Esophagus muscularis mucosa (tissue), 4 donors: ENCODE measurements at regions not wholly inside any gene's neighbourhood (a gene's known extent, or its start where the extent isn't known, plus 50 kb on each side); places are given as distances from the start of the nearest gene placed in this dataset.

Source experiments
- DNase-seq: peaks from one replicate; pipeline ENCODE4 v3.0.0-alpha.2; 2017; ENCODE audit errors: extremely low spot score
- H3K27ac ChIP-seq, 4 donors: fragments of 200-600 bp; sonication (generic); replicated peaks in 1 of 4; 1 replicate in 3 of 4; 2 replicates in 1 of 4; pipeline ENCODE4 v1.5.1; 2016 to 2019; ENCODE audit warnings: mild to moderate bottlenecking in 1 of 4
- H3K27me3 ChIP-seq, 4 donors: fragments of 200-600 bp; sonication (generic); one replicate each; pipeline versions ENCODE4 v1.5.1 to v1.6.0; 2016 to 2019
- H3K36me3 ChIP-seq, 4 donors: fragments of 200-600 bp; sonication (generic); one replicate each; pipeline ENCODE4 v1.5.1; 2016 to 2019
- H3K4me1 ChIP-seq, 4 donors: fragments of 200-600 bp; sonication (generic); one replicate each; pipeline ENCODE4 v1.5.1; 2016 to 2019
- H3K4me3 ChIP-seq, 4 donors: fragments of 200-600 bp; sonication (generic); 1 replicate in 2 of 4; 2 replicates in 2 of 4; pipeline ENCODE4 v1.5.1; 2016 to 2019; ENCODE audit warnings: mild to moderate bottlenecking in 4 of 4, moderate library complexity in 1 of 4
- H3K9me3 ChIP-seq, 4 donors: fragments of 200-600 bp; sonication (generic); 1 replicate in 3 of 4; 2 replicates in 1 of 4; pipeline ENCODE4 v1.5.1; 2016 to 2019
- CTCF ChIP-seq, 3 experiments: fragments of 200-600 bp in 2 of 3; fragments of 450-650 bp in 1 of 3; sonication (generic) in 2 of 3; IDR thresholded peaks; one replicate each; pipeline ENCODE4 v1.5.1; 2017 to 2019; ENCODE audit warnings: antibody characterized with exemption in 3 of 3, mild to moderate bottlenecking in 2 of 3, moderate library complexity in 1 of 3
- EP300 ChIP-seq: sonication (generic); formaldehyde crosslinking; IDR thresholded peaks from one replicate; pipeline ENCODE4 v1.6.1; 2017; ENCODE audit warnings: antibody characterized with exemption
- POLR2A ChIP-seq: fragments of 450-650 bp; IDR thresholded peaks from one replicate; pipeline ENCODE4 v1.6.1; 2017; ENCODE audit warnings: antibody characterized with exemption, moderate library complexity, mild to moderate bottlenecking, low read depth
- POLR2AphosphoS5 ChIP-seq, 2 donors: sonication (generic); formaldehyde crosslinking; IDR thresholded peaks; one replicate each; pipeline ENCODE4 v1.6.1; 2017; ENCODE audit warnings: antibody characterized with exemption in 2 of 2
- whole genome bisulfite sequencing: methylation state at CpG from one replicate; pipeline ENCODE4 v1.1.5; 2018; 5-methylcytosine and 5-hydroxymethylcytosine counted together
- intact Hi-C: fragments of 100-400 bp; cut with DNase I; formaldehyde crosslinking; loops from one replicate; pipeline ENCODE4 v1.15.1; 2023

GRCh38 chr6:98634569-98634968, 199.8 kb upstream of the POU3F2 start:
- no peak overlapping the region for H3K4me3 ChIP-seq
- WGBS = 64% methylated on average over 3 of the region's 3 CpGs
- no peak for DNase-seq
- no peak for TF ChIP-seq CTCF (IDR thresholded peaks at IDR 0.05)
- TF ChIP-seq POLR2AphosphoS5 (IDR thresholded peaks at IDR 0.05) = no peak
- no peak for TF ChIP-seq EP300
- no peak for TF ChIP-seq POLR2A
- H3K36me3 ChIP-seq = no peaks in the 10 kb centered on the region
- no peaks in the 10 kb centered on the region for H3K9me3 ChIP-seq
- H3K27ac ChIP-seq = no peak overlapping the region
- no peaks in the 10 kb centered on the region for H3K4me1 ChIP-seq
- intact Hi-C loops = no loop called here
- peaks cover 0 to 4% (median 0%) of the 10 kb centered on the region in 4 donors for H3K27me3 ChIP-seq

GRCh38 chr6:98635191-98635590, 199.2 kb upstream of the POU3F2 start:
- Histone ChIP-seq H3K27ac (no peak overlapping the region), H3K36me3 (no peaks in the 10 kb centered on the region), H3K4me1 (no peaks in the 10 kb centered on the region), H3K4me3 (no peak overlapping the region), H3K9me3 (no peaks in the 10 kb centered on the region), H3K27me3 (peaks cover 0 to 4% (median 0%) of the 10 kb centered on the region in 4 donors)
- intact Hi-C loops = no loop called here
- DNase-seq = no peak
- WGBS = 88% methylated on average over 2 of the region's 2 CpGs
- TF ChIP-seq POLR2A (no peak), EP300 (no peak), CTCF (IDR thresholded peaks at IDR 0.05) (no peak), POLR2AphosphoS5 (IDR thresholded peaks at IDR 0.05) (no peak)

- no peak overlapping the region for H3K27ac ChIP-seq
- no peaks in the 10 kb centered on the region for H3K36me3 ChIP-seq
- H3K4me3 ChIP-seq = no peak overlapping the region
- H3K27me3 ChIP-seq = peaks cover 0 to 4% (median 0%) of the 10 kb centered on the region in 4 donors
- WGBS = 4% methylated on average over 1 of the region's 1 CpG
- DNase-seq = no peak
- H3K4me1 ChIP-seq = no peaks in the 10 kb centered on the region
- no peak for TF ChIP-seq POLR2A
- H3K9me3 ChIP-seq = no peaks in the 10 kb centered on the region
- intact Hi-C loops = no loop called here
Measured at GRCh38 chr6:98636941-98637340, 197.4 kb upstream of the POU3F2 start.

GRCh38 chr6:98639089-98639635, 195.2 kb upstream of the POU3F2 start:
- WGBS = 69% methylated on average over 5 of the region's 5 CpGs
- Histone ChIP-seq H3K36me3 (no peaks in the 10 kb centered on the region), H3K9me3 (no peaks in the 10 kb centered on the region), H3K4me3 (no peak overlapping the region), H3K27ac (no peak overlapping the region), H3K4me1 (no peaks in the 10 kb centered on the region), H3K27me3 (peaks cover 0 to 4% (median 0%) of the 10 kb centered on the region in 4 donors)
- no peak for TF ChIP-seq CTCF (IDR thresholded peaks at IDR 0.05)
- no peak for TF ChIP-seq POLR2A
- TF ChIP-seq EP300 = no peak
- no peak for TF ChIP-seq POLR2AphosphoS5 (IDR thresholded peaks at IDR 0.05)
- intact Hi-C loops = no loop called here
- DNase-seq = no peak

GRCh38 chr6:98640366-98640765, 194.0 kb upstream of the POU3F2 start:
- no peak for DNase-seq
- 88% methylated on average over 5 of the region's 5 CpGs for WGBS
- H3K27ac ChIP-seq = no peak overlapping the region
- H3K4me1 ChIP-seq = no peaks in the 10 kb centered on the region
- no peak overlapping the region for H3K4me3 ChIP-seq
- TF ChIP-seq CTCF (IDR thresholded peaks at IDR 0.05) (no peak), EP300 (no peak), POLR2A (no peak), POLR2AphosphoS5 (IDR thresholded peaks at IDR 0.05) (no peak)
- intact Hi-C loops = no loop called here
- no peaks in the 10 kb centered on the region for H3K36me3 ChIP-seq
- no peaks in the 10 kb centered on the region for H3K9me3 ChIP-seq
- no peaks in the 10 kb centered on the region for H3K27me3 ChIP-seq
